Hepatic stellate cell (primary cell): ENCODE measurements at regions not wholly inside any gene's neighbourhood (a gene's known extent, or its start where the extent isn't known, plus 50 kb on each side); places are given as distances from the start of the nearest gene placed in this dataset.

Experiments used
- DNase-seq: peaks from one replicate; pipeline ENCODE4 v3.0.0; 2011; ENCODE audit warnings: low spot score

GRCh38 chr5:5794118-5794560 lies 371.7 kb downstream of the ICE1 start:
- no peak for DNase-seq

GRCh38 chr5:5793242-5794117 lies 371.0 kb downstream of the ICE1 start:
- DNase-seq: no peak

GRCh38 chr5:5792106-5792505 lies 369.6 kb downstream of the ICE1 start:
- DNase-seq: no peak

GRCh38 chr5:5788793-5789192 lies 366.3 kb downstream of the ICE1 start:
- DNase-seq: no peak

GRCh38 chr5:5787373-5787772 lies 364.9 kb downstream of the ICE1 start:
- DNase-seq: no peak

- no peak for DNase-seq
Measured at GRCh38 chr5:5784101-5784500, 361.6 kb downstream of the ICE1 start.

- DNase-seq: no peak
Measured at GRCh38 chr5:5783021-5783420, 360.5 kb downstream of the ICE1 start.

GRCh38 chr5:5782402-5782801 lies 359.9 kb downstream of the ICE1 start:
- DNase-seq: no peak

GRCh38 chr5:5781335-5781734 lies 358.9 kb downstream of the ICE1 start:
- no peak for DNase-seq

GRCh38 chr5:5780253-5780652 lies 357.8 kb downstream of the ICE1 start:
- no peak for DNase-seq

GRCh38 chr5:5777013-5777412 lies 354.5 kb downstream of the ICE1 start:
- DNase-seq: no peak

- DNase-seq: no peak
Measured at GRCh38 chr5:5772202-5772601, 349.7 kb downstream of the ICE1 start.

- no peak for DNase-seq
Measured at GRCh38 chr5:5770825-5771224, 348.3 kb downstream of the ICE1 start.

- DNase-seq: no peak
Measured at GRCh38 chr5:5767286-5767928, 344.9 kb downstream of the ICE1 start.

GRCh38 chr5:5765066-5765850 lies 342.8 kb downstream of the ICE1 start:
- DNase-seq: no peak

- DNase-seq: no peak
Measured at GRCh38 chr5:5764246-5764645, 341.8 kb downstream of the ICE1 start.

- no peak for DNase-seq
Measured at GRCh38 chr5:5756762-5757161, 334.3 kb downstream of the ICE1 start.

- no peak for DNase-seq
Measured at GRCh38 chr5:5755888-5756287, 333.4 kb downstream of the ICE1 start.

- no peak for DNase-seq
Measured at GRCh38 chr5:5752844-5753243, 330.4 kb downstream of the ICE1 start.

GRCh38 chr5:5751987-5752386 lies 329.5 kb downstream of the ICE1 start:
- no peak for DNase-seq

- DNase-seq: no peak
Measured at GRCh38 chr5:5751498-5751897, 329.0 kb downstream of the ICE1 start.

GRCh38 chr5:5741418-5741817 lies 318.9 kb downstream of the ICE1 start:
- no peak for DNase-seq

GRCh38 chr5:5739490-5739945 lies 317.0 kb downstream of the ICE1 start:
- no peak for DNase-seq
